PC-9 (cell line): ENCODE measurements at regions not wholly inside any gene's neighbourhood (a gene's known extent, or its start where the extent isn't known, plus 50 kb on each side); places are given as distances from the start of the nearest gene placed in this dataset.

Experiments
- BruUV-seq: library from RNA; stranded (reverse); fragments of 400-500 nt; replicated peaks from 2 replicates; lab custom pipeline; 2021; lab: Mats Ljungman, UMichigan
- CTCF ChIA-PET: fragments of 300-600 bp; sonication (Branson Sonifier 250); formaldehyde crosslinking; loops from one replicate; lab custom pipeline; 2022; ENCODE audit warnings: antibody characterized with exemption; lab: Charles Lee
- POLR2A ChIA-PET: fragments of 300-600 bp; sonication (Branson Sonifier 250); formaldehyde crosslinking; loops from one replicate; lab custom pipeline; 2022; ENCODE audit warnings: antibody characterized with exemption; ENCODE audit not compliant: unreplicated experiment; lab: Charles Lee
- DNase-seq, 2 experiments: peaks; one replicate each; pipeline versions ENCODE4 v3.0.0 to v3.0.0-alpha.2; 2015 to 2022; ENCODE audit warnings: mixed read lengths in 1 of 2
- H2AFZ ChIP-seq: fragments of 200-600 bp; sonication (generic); 2 replicates; pipeline ENCODE4 v1.8.1; 2017; ENCODE audit warnings: antibody characterized with exemption
- H3F3A ChIP-seq: fragments of 200-600 bp; sonication (generic); 2 replicates; pipeline ENCODE4 v1.8.1; 2017; ENCODE audit warnings: antibody characterized with exemption, mild to moderate bottlenecking, low read depth; ENCODE audit not compliant: insufficient read depth
- H3K27ac ChIP-seq: fragments of 200-600 bp; sonication (generic); 2 replicates; pipeline ENCODE4 v1.6.1; 2016; ENCODE audit warnings: mixed run types
- H3K27me3 ChIP-seq: fragments of 200-600 bp; sonication (generic); 2 replicates; pipeline ENCODE4 v1.6.1; 2016; ENCODE audit warnings: low read depth, mixed run types; ENCODE audit not compliant: insufficient read depth
- H3K36me3 ChIP-seq: fragments of 200-600 bp; sonication (generic); 2 replicates; pipeline ENCODE4 v1.6.1; 2016; ENCODE audit warnings: low read depth, mixed run types
- H3K4me1 ChIP-seq: fragments of 200-600 bp; sonication (generic); replicated peaks from 2 replicates; pipeline ENCODE4 v1.6.1; 2016; ENCODE audit warnings: mixed run types; ENCODE audit not compliant: insufficient read depth
- H3K4me2 ChIP-seq: fragments of 200-600 bp; sonication (generic); 2 replicates; pipeline ENCODE4 v1.6.1; 2017; ENCODE audit warnings: mixed run types
- H3K4me3 ChIP-seq: fragments of 200-600 bp; sonication (generic); 2 replicates; pipeline ENCODE4 v1.6.1; 2016; ENCODE audit warnings: mixed run types
- H3K79me2 ChIP-seq: fragments of 200-600 bp; sonication (generic); 2 replicates; pipeline ENCODE4 v1.6.1; 2017; ENCODE audit warnings: low read depth, mixed run types
- H3K9me2 ChIP-seq: fragments of 200-600 bp; sonication (generic); 2 replicates; pipeline ENCODE4 v1.8.1; 2017; ENCODE audit warnings: mild to moderate bottlenecking; ENCODE audit not compliant: insufficient read depth
- H3K9me3 ChIP-seq: fragments of 200-600 bp; sonication (generic); 2 replicates; pipeline ENCODE4 v1.8.1; 2016; ENCODE audit warnings: low read depth; ENCODE audit not compliant: insufficient read depth
- H4K20me1 ChIP-seq: fragments of 200-600 bp; sonication (generic); 2 replicates; pipeline ENCODE4 v1.8.1; 2017; ENCODE audit not compliant: insufficient read depth
- CTCF ChIP-seq: fragments of 200-600 bp; sonication (generic); conservative IDR thresholded peaks from 2 replicates; pipeline ENCODE4 v1.6.1; 2017; ENCODE audit warnings: mixed run types, antibody characterized with exemption, mild to moderate bottlenecking, moderate library complexity
- EZH2 ChIP-seq: fragments of 200-600 bp; sonication (generic); IDR thresholded peaks from 2 replicates; pipeline ENCODE4 v1.8.0; 2017; ENCODE audit warnings: antibody characterized with exemption, low read depth
- intact Hi-C: fragments of 100-400 bp; cut with micrococcal nuclease; formaldehyde crosslinking; loops from one replicate; pipeline ENCODE4 v1.10.0; 2022; ENCODE audit not compliant: unreplicated experiment

- no TSS peak for BruUV-seq
- TF ChIP-seq EZH2 (no peak), CTCF (no peak)
- intact Hi-C loops: no loop called here
- H3K9me2 ChIP-seq: no peaks in the 10 kb centered on the region
- no peaks in the 10 kb centered on the region for H3K27me3 ChIP-seq
- DNase-seq: no peak
- no peak overlapping the region for H2AFZ ChIP-seq
- no peaks in the 10 kb centered on the region for H3K9me3 ChIP-seq
- no peaks in the 10 kb centered on the region for H3K79me2 ChIP-seq
- no peaks in the 10 kb centered on the region for H3F3A ChIP-seq
- POLR2A ChIA-PET: no interaction called here
- no peaks in the 10 kb centered on the region for H3K36me3 ChIP-seq
- no peaks in the 10 kb centered on the region for H4K20me1 ChIP-seq
- no peak overlapping the region for H3K4me2 ChIP-seq
- no peak overlapping the region for H3K4me3 ChIP-seq
- no peaks in the 10 kb centered on the region for H3K4me1 ChIP-seq
- CTCF ChIA-PET: no interaction called here
- H3K27ac ChIP-seq: no peak overlapping the region
Measured at GRCh38 chr9:1771094-1771789, 243.9 kb upstream of the SMARCA2 start.

- no peak for DNase-seq
- Histone ChIP-seq H3K79me2 (no peaks in the 10 kb centered on the region), H3K27me3 (no peaks in the 10 kb centered on the region), H3K27ac (no peak overlapping the region), H3F3A (no peaks in the 10 kb centered on the region), H3K9me3 (no peaks in the 10 kb centered on the region), H2AFZ (no peak overlapping the region), H3K4me1 (no peaks in the 10 kb centered on the region), H4K20me1 (no peaks in the 10 kb centered on the region), H3K4me3 (no peak overlapping the region), H3K9me2 (no peaks in the 10 kb centered on the region), H3K36me3 (no peaks in the 10 kb centered on the region), H3K4me2 (no peak overlapping the region)
- TF ChIP-seq EZH2: no peak
- TF ChIP-seq CTCF: no peak
- no TSS peak for BruUV-seq
- intact Hi-C loops: no loop called here
- ChIA-PET POLR2A (no interaction called here), CTCF (no interaction called here)
Measured at GRCh38 chr9:1775230-1775629, 239.9 kb upstream of the SMARCA2 start.

- intact Hi-C loops: no loop called here
- Histone ChIP-seq H2AFZ (no peak overlapping the region), H3K9me3 (no peaks in the 10 kb centered on the region), H3K4me3 (no peak overlapping the region), H4K20me1 (no peaks in the 10 kb centered on the region), H3K79me2 (no peaks in the 10 kb centered on the region), H3K27me3 (no peaks in the 10 kb centered on the region), H3K4me2 (no peak overlapping the region), H3F3A (no peaks in the 10 kb centered on the region), H3K36me3 (no peaks in the 10 kb centered on the region), H3K4me1 (no peaks in the 10 kb centered on the region), H3K27ac (no peak overlapping the region), H3K9me2 (no peaks in the 10 kb centered on the region)
- no peak for DNase-seq
- ChIA-PET CTCF (no interaction called here), POLR2A (no interaction called here)
- BruUV-seq: no TSS peak
- TF ChIP-seq EZH2: no peak
- no peak for TF ChIP-seq CTCF
Measured at GRCh38 chr9:1776668-1777067, 238.5 kb upstream of the SMARCA2 start.
